ENCODE measurements at regions not wholly inside any gene's neighbourhood (a gene's known extent, or its start where the extent isn't known, plus 50 kb on each side); places are given as distances from the start of the nearest gene placed in this dataset.

- intact Hi-C loops (cut with DNase I; ENCODE audit: low total_unique reads) = no loop called here
- WGBS, 5 donors = 93 to 100% (median 94%) methylated on average over 1 of the region's 1 CpG
- H3K4me1 ChIP-seq = no peaks in the 10 kb centered on the region
Measured at GRCh38 chr1:157418231-157418630, 134.1 kb downstream of the FCRL5 start.

GRCh38 chr1:157415661-157416060, 136.7 kb downstream of the FCRL5 start:
- no peaks in the 10 kb centered on the region for H3K9me3 ChIP-seq
- H3K4me1 ChIP-seq = no peaks in the 10 kb centered on the region
- peaks cover 0 to 22% (median 0%) of the 10 kb centered on the region in 7 donors for H3K27me3 ChIP-seq (replicated peaks in 1 of 7)
- H3K4me3 ChIP-seq = no peak overlapping the region
- 55 to 67% (median 63%) methylated on average over 5 of the region's 5 CpGs for WGBS, 5 donors
- TF ChIP-seq POLR2AphosphoS5 (IDR thresholded peaks at IDR 0.05) (no peak), CTCF (IDR thresholded peaks at IDR 0.05 in 8 of 11, conservative IDR thresholded peaks at IDR 0.05 in 3 of 11) (no peak), POLR2A (IDR thresholded peaks at IDR 0.05) (no peak)
- no peaks in the 10 kb centered on the region for H3K36me3 ChIP-seq
- no peak overlapping the region for H3K27ac ChIP-seq
- no peak for DNase-seq
- intact Hi-C loops (cut with DNase I; ENCODE audit: low total_unique reads) = no loop called here

More at GRCh38 chr1:157418231-157418630, 134.1 kb downstream of the FCRL5 start:
- DNase-seq = no peak
- Histone ChIP-seq H3K27me3 (replicated peaks in 1 of 7) (peaks cover 0 to 22% (median 0%) of the 10 kb centered on the region in 7 donors), H3K27ac (no peak overlapping the region), H3K9me3 (no peaks in the 10 kb centered on the region), H3K36me3 (no peaks in the 10 kb centered on the region), H3K4me3 (no peak overlapping the region)
- TF ChIP-seq CTCF (IDR thresholded peaks at IDR 0.05 in 8 of 11, conservative IDR thresholded peaks at IDR 0.05 in 3 of 11) = no peak
- TF ChIP-seq POLR2AphosphoS5 (IDR thresholded peaks at IDR 0.05) = no peak
- TF ChIP-seq POLR2A (IDR thresholded peaks at IDR 0.05) = no peak

- no peaks in the 10 kb centered on the region for H3K36me3 ChIP-seq
Measured at GRCh38 chr1:157412308-157412707, 140.0 kb downstream of the FCRL5 start.

GRCh38 chr1:157411769-157412168, 140.5 kb downstream of the FCRL5 start:
- Histone ChIP-seq H3K27ac (no peak overlapping the region), H3K9me3 (no peaks in the 10 kb centered on the region), H3K36me3 (no peaks in the 10 kb centered on the region), H3K4me1 (no peaks in the 10 kb centered on the region), H3K27me3 (replicated peaks in 1 of 7) (no peaks in the 10 kb centered on the region), H3K4me3 (no peak overlapping the region)
- intact Hi-C loops (cut with DNase I; ENCODE audit: low total_unique reads) = no loop called here
- no peak for DNase-seq
- WGBS, 5 donors = 55 to 73% (median 68%) methylated on average over 4 of the region's 4 CpGs; no CpG with 5 or more reads in 1 of the 5 donors
- TF ChIP-seq CTCF (IDR thresholded peaks at IDR 0.05 in 8 of 11, conservative IDR thresholded peaks at IDR 0.05 in 3 of 11) (no peak), POLR2A (IDR thresholded peaks at IDR 0.05) (no peak), POLR2AphosphoS5 (IDR thresholded peaks at IDR 0.05) (no peak)

More at GRCh38 chr1:157412308-157412707, 140.0 kb downstream of the FCRL5 start:
- Histone ChIP-seq H3K9me3 (no peaks in the 10 kb centered on the region), H3K4me1 (no peaks in the 10 kb centered on the region), H3K4me3 (no peak overlapping the region), H3K27ac (no peak overlapping the region), H3K27me3 (replicated peaks in 1 of 7) (peaks cover 0 to 1% (median 0%) of the 10 kb centered on the region in 7 donors)
- no peak for DNase-seq
- intact Hi-C loops (cut with DNase I; ENCODE audit: low total_unique reads) = no loop called here
- 71 to 82% (median 71%) methylated on average over 2 of the region's 2 CpGs for WGBS, 5 donors
- TF ChIP-seq POLR2AphosphoS5 (IDR thresholded peaks at IDR 0.05) (no peak), POLR2A (IDR thresholded peaks at IDR 0.05) (no peak), CTCF (IDR thresholded peaks at IDR 0.05 in 8 of 11, conservative IDR thresholded peaks at IDR 0.05 in 3 of 11) (no peak)

All from spleen (tissue), 11 donors.